GM12872 (cell line): ENCODE measurements at regions not wholly inside any gene's neighbourhood (a gene's known extent, or its start where the extent isn't known, plus 50 kb on each side); places are given as distances from the start of the nearest gene placed in this dataset.

Experiments used
- TF ChIP-seq, protein P1 (sequence below): IDR thresholded peaks from 3 replicates; pipeline ENCODE4 v1.5.1; 2011; ENCODE audit warnings: low read depth, mild to moderate bottlenecking, low read length, moderate library complexity; ENCODE audit not compliant: insufficient read depth

DNA sequence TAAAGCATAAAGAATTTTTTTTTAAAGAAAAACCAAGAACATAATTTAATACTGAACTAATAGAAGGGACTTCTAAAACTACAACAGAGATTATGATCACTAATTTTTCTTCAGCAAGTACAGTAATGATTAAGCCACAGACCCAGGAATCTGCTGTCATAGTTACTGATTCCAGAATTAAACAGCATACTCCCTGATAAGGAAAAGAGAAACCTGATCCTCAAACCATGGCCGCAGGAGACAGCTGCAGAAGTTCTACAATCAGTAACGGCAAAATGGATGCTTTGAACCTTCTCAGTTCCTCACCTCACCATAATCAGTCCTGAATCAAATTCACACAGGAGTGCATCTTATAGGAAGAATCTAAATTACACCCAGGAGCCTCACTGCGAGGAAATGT is 939.0 kb upstream of the SLITRK1 start:
- TF ChIP-seq, protein P1, sequence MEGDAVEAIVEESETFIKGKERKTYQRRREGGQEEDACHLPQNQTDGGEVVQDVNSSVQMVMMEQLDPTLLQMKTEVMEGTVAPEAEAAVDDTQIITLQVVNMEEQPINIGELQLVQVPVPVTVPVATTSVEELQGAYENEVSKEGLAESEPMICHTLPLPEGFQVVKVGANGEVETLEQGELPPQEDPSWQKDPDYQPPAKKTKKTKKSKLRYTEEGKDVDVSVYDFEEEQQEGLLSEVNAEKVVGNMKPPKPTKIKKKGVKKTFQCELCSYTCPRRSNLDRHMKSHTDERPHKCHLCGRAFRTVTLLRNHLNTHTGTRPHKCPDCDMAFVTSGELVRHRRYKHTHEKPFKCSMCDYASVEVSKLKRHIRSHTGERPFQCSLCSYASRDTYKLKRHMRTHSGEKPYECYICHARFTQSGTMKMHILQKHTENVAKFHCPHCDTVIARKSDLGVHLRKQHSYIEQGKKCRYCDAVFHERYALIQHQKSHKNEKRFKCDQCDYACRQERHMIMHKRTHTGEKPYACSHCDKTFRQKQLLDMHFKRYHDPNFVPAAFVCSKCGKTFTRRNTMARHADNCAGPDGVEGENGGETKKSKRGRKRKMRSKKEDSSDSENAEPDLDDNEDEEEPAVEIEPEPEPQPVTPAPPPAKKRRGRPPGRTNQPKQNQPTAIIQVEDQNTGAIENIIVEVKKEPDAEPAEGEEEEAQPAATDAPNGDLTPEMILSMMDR = no peak

GRCh38 chr13:84816567-84817105 is 934.4 kb upstream of the SLITRK1 start:
- TF ChIP-seq, protein P1 = no peak

DNA sequence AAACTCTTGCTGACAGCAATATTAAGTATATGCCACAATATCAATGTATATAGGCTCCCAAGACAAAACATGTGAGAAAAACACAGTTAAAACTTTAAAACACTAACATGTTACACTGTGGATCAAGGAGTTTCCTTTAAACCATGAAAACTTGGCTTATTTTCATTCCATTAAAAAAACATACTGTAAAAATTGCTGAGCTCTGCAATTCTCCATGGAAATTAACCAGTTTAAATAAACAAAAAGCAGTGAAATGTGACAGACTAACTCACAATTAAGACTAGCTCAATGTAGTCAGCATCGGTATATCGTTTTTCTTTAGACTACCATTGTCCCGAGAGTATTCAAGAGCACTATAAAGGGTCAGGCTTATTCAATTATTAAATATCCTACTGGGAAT is 930.5 kb upstream of the SLITRK1 start:
- TF ChIP-seq, protein P1 = no peak

- TF ChIP-seq, protein P1 = no peak
Measured at GRCh38 chr13:84812078-84812477, 929.8 kb upstream of the SLITRK1 start.

DNA sequence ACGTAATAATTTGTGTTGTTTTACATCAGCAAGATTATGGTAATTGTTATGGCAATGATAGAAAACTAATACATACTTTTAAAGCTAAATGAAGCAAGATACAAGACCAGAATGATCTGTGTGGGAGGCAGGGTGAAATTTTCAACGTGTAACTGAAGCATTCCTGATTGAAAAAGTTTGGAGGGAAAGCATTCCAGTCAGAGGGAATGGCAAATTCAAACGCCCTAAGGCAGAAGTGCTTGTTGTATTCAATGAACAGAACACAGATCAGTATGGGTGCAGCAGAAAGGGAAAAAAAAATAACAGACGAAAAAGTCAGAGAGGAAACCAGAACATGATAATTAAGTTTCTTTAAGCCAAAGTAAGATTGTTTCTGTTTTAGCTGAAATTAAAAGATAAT is 928.5 kb upstream of the SLITRK1 start:
- TF ChIP-seq, protein P1 = no peak

DNA sequence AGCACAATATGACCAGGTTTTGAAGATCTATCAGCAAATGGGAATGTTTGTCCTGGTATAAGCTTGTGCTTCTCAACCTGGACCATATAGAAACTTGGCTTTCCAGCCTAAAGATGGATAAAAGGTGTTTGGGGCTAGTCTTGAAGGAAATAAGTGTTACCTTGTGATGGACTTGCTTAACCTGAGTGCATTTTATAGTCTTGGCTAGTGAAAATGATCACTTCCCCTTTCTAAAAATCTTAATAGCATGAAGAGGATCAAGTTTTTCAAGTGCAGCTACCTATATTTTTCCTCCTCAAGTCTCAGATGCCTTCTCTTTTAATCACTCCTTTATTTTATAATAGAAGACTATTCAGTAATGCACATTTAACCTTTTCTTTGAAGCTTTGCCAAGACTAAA is 919.8 kb upstream of the SLITRK1 start:
- TF ChIP-seq, protein P1 = no peak

- TF ChIP-seq, protein P1 = no peak
Measured at GRCh38 chr13:84784443-84785153, 902.3 kb upstream of the SLITRK1 start.
